HG03469 (cell line): ENCODE measurements at regions not wholly inside any gene's neighbourhood (a gene's known extent, or its start where the extent isn't known, plus 50 kb on each side); places are given as distances from the start of the nearest gene placed in this dataset.

ENCODE experiments used
- ATAC-seq: cut with Tn5 transposase; IDR thresholded peaks from one replicate; pipeline ENCODE4 v1.9.1; 2021; ENCODE audit warnings: mild to moderate bottlenecking, moderate library complexity, moderate number of reproducible peaks; ENCODE audit not compliant: unreplicated experiment

DNA sequence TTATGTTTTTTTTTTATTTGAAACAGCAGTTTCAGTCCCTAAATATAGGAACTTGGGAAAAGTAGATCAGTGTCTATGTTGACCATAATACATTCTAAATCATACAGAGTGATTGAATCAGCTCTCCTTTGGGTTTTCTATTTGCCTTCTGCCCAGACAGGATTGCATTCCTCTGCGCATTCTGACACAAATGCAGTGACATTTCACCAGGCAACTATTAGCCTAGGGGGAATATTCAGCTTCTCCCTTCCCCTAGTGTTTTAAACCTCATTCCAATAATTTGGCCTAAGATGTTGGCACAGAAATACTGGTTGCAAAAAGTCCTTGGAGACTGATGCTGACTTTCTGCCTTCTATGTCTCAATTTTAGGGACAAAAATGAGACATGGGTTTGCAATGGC is 172.8 kb downstream of the PTGER3 start:
- ATAC-seq = no peak

GRCh38 chr1:70877343-70877742 is 170.3 kb downstream of the PTGER3 start:
- no peak for ATAC-seq

GRCh38 chr1:70887936-70888335 is 159.7 kb downstream of the PTGER3 start:
- ATAC-seq = no peak

- no peak for ATAC-seq
These were observed 158.9 kb downstream of the PTGER3 start for GRCh38 chr1:70888722-70889121.

GRCh38 chr1:70890408-70890807 is 157.2 kb downstream of the PTGER3 start:
- ATAC-seq = no peak

DNA sequence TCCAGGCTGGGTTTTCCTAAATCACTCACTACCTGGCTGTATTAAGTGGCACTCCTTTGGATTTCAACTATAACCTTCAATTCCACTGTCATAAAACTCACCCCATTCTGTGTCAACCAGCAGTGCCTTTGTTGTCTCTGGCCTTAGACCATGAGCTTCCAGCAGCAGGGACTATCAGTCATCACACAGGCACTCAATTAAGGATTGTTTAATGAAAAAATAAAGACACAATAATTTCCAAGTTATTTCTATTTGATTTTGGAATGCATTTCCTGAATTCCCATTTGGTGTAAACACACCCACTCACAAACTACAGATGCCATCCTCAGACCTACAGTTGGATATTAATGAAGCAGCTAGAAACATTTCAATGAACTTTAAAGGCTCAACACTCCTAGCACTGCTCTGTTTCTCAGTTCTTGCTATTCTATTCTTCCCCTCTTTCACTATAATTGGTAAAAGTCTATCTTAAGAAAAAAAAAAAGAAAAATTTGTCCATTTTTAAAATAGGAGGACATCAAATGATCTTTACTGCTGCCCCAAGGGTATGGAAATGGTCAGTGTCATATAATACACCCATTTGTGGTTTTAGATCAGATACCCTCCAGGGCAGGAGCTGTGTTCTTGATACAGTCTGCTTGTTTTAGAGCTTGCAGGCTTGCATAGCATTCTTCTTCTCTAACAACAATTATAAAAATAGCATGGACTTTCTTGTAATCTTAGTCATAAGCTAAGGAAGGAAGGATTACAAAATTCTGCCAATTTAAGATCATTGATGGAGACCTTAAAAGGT is 156.4 kb downstream of the PTGER3 start:
- ATAC-seq = no peak

DNA sequence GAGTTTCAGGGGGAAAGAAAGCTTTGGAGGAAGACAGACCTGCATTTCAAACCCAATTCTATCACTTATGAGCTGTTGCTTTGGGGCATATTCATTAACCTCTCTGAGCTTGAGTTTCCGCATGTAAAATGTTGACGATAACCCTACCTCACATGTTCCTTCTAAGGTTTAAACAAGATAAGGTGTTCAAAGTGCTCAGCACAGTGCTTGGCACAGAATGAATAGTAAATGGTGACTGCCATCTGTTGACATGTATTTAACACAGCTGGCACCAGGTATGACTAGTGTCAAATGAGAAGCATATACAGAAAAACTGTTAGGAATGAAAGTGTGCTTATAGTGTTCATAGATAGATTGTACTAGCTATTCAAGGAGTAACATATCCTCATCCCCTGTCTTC is 155.5 kb downstream of the PTGER3 start:
- ATAC-seq = no peak

- ATAC-seq = no peak
These were observed 154.7 kb downstream of the PTGER3 start for GRCh38 chr1:70892930-70893329.

DNA sequence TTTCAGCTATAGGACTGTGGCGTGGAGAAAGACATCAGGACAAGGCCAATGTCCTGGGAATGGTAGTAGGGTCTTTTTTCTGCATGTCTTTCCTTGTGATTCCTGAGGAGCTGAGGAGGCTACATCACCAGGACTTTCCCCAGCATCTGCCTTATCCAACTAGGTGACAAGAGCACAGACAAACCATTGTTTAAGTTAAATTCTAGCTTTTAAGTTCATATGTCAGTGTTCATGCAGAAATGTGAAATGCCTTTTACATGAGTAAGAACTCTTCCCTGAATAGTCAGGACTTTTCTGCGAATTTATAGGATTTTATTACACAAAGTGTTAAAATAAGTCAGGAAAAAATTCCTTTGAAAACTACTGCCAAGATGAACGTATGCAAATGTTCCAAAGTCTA is 154.2 kb downstream of the PTGER3 start:
- no peak for ATAC-seq

- no peak for ATAC-seq
These were observed 152.1 kb downstream of the PTGER3 start for GRCh38 chr1:70895531-70895930.

DNA sequence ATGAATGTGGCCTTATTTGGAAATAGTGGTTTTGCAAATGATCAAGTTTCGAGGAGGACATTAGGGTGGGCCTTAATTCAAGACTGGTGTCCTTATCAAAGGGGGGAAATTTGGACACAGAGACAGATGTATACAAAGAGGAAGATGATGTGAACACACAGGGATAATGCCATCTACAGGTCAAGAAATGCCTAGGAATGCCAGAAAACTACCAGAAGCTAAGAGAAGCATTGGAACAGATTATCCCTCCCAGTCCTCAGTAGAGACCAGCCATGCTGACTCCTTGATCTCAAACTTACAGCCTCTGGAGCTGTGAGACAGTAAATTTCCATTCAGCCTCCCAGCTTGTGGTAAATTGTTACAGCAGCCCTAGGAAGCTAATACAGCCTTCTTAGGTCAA is 151.4 kb downstream of the PTGER3 start:
- ATAC-seq = no peak

- ATAC-seq = no peak
These were observed 150.3 kb downstream of the PTGER3 start for GRCh38 chr1:70897273-70897672.

DNA sequence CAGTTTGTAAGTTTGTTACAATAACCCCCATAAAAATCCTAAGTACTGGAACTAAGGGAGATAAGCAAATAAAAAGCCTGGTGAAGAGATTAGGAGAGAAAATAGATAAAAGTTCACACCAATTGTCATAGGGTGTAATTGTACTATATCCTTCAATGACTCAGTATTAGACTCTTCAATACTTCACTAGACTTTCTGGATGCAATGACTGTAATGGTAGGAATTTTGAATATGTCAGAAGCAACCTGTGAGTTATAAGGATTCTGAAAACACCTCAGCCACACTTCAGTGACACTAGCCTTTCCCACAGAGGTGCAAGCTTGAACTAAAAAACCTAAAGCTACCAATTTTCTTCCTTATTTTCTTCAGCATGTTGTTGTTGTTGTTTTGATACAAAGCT is 147.9 kb downstream of the PTGER3 start:
- no peak for ATAC-seq

DNA sequence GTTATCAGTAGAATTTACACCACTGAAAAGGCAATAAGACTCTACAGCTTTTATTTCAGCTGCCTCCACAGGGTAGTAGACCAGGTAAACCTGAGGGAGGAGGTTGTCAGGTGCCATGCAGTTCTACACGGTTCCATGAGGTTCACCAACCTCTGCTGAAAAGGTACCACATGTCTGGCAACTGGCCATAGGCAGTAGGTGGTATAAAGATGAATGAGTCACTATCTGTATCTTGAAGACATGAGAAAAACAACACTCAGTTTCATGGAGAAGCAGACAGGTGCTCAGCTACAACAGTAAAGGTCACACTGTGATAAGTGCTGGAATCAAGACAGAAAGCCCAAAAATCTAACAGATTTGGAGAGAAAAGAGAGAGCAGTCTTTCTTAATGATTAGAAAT is 145.4 kb downstream of the PTGER3 start:
- no peak for ATAC-seq

DNA sequence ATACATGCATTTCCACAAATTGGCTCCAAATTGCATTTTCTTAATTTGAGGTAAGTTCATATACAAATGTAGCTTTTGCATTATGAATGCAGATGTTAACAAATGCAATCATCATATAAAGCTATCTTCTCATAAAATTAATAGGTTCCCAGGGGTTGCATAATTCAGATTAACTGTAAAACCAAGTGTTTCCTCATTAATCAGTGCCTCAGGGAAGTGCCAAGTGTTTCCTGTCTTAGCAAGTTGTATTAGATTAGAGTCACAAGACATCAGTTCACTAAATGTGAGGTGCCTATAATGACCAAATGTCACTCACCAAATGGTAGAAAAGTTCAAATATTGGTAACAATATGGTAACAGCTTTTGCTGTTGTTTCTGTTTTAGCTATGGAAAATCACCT is 140.8 kb downstream of the PTGER3 start:
- ATAC-seq = no peak

GRCh38 chr1:70907563-70908310 is 139.9 kb downstream of the PTGER3 start:
- no peak for ATAC-seq

- ATAC-seq = no peak
These were observed 138.3 kb downstream of the PTGER3 start for GRCh38 chr1:70909262-70909822.

GRCh38 chr1:70910013-70910412 is 137.6 kb downstream of the PTGER3 start:
- peak; percentile 68 for ATAC-seq

DNA sequence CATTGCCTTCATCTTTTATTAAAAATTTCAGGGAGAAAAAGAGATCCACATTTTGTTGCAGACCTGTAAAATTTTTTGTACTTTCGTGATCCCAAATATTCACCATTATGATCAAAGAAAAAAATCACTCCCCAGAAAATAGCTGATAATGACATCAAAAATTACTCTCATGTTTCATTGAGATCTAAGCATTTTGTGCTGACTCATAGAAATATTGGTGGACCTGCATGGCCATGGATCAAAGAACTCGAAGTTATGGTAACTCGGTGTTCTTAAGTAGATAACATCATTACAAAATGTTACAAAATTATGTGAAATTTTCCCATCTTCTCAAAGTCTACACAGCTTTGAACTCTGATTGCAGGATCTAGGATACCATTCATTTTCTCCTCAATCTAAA is 135.8 kb downstream of the PTGER3 start:
- ATAC-seq = no peak

DNA sequence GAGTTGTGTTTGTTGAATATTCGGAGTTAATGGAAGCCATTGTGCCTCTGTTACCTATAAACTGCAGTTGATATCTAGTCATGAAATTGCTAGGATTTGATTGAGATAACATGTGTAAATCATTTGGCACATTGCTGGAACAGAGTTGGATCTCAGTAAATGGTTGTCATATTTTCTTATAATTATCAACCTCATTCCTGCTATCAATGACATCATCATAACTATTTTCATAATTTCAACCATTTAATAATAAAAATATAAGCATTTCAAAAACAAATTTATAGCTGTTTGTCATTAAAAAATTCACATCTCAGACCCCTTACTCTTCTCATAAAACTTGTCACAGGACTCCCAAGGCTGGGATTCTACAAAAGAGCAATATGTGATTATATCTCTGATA is 133.4 kb downstream of the PTGER3 start:
- ATAC-seq = no peak

DNA sequence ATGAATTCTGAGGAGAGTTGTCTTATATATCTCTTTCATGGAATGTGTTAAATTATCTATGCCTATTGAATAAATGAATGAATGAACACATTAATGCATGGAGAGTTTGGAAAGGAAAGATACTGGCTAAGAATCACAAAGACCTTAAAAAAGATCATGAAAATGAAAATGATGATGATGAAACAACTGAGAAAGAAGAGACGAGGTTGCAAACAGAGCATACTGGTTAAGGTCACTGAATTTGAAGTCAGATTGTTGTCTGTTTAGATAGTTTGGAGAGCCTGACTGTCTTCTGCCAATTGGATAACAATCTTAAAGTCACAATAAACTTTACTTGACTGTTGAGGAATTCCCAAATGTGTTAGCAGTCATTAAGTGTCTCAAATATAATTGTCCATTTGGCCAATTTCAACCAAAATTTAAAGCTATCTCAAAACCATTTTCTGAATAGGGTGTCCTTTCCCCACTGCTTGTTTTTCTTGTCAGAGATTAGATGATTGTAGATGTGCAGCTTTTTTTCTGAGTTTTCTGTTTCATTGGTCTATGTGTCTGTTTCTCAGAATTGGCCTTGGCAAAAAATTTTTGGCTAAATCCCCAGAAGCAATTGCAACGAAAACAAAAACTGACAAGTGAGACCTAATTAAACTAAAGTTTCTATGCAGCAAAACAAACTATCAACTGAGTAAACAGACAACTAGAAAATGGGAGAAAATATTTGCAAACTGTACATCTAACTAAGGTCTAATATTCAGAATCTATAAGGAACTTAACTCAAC is 132.2 kb downstream of the PTGER3 start:
- no peak for ATAC-seq
